ENCODE measurements at regions not wholly inside any gene's neighbourhood (a gene's known extent, or its start where the extent isn't known, plus 50 kb on each side); places are given as distances from the start of the nearest gene placed in this dataset.

DNA sequence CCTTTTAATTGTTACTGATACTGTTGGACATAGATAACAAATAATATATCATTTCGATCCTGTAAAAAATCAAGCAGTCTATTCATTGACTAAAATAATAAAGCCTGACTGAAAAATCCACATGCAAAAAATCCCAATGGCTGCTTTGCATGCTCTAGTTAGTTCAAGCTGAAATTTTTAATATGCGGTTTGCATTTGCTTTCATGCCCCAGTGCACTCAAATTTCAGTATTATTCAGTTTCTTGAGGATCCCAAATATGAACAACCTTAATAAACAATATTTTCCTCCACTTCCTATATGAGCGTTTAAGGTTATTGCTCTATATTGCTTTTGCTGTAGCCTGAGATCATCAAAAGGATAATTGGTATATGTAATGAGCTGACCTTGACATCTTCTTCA is 75.1 kb upstream of the DPH5 start:
- Histone ChIP-seq H3K4me3 (ENCODE audit: control insufficient read depth in 1 of 7, extremely low read depth in 1 of 7, insufficient read depth in 4 of 7, low read depth in 2 of 7, low read length in 6 of 7) (no peak overlapping the region), H3K27ac (ENCODE audit: insufficient read depth in 1 of 2, low read depth in 1 of 2, low read length in 2 of 2, poor library complexity in 1 of 2, severe bottlenecking in 2 of 2) (no peak overlapping the region), H3K4me1 (ENCODE audit: control extremely low read depth in 1 of 4, control insufficient read depth in 4 of 4, insufficient read depth in 4 of 4, low read length in 3 of 4) (peaks cover 0 to 8% (median 3%) of the 10 kb centered on the region in 4 experiments), H3K9me3 (ENCODE audit: control extremely low read depth in 1 of 5, control insufficient read depth in 4 of 5, insufficient read depth in 2 of 5, low read depth in 1 of 5, low read length in 4 of 5) (peaks cover 0 to 11% (median 2%) of the 10 kb centered on the region in 5 experiments), H3K36me3 (ENCODE audit: control insufficient read depth in 4 of 4, insufficient read depth in 4 of 4, low read length in 3 of 4) (no peaks in the 10 kb centered on the region), H3K27me3 (replicated peaks in 2 of 5; ENCODE audit: control insufficient read depth in 4 of 5, insufficient read depth in 5 of 5, low read length in 4 of 5) (no peaks in the 10 kb centered on the region)
- 100% methylated on average over 2 of the region's 3 CpGs for WGBS (ENCODE audit: insufficient coverage)
- no peak for DNase-seq
- ChIA-PET CTCF (no interaction called here), POLR2A (no interaction called here)

DNA sequence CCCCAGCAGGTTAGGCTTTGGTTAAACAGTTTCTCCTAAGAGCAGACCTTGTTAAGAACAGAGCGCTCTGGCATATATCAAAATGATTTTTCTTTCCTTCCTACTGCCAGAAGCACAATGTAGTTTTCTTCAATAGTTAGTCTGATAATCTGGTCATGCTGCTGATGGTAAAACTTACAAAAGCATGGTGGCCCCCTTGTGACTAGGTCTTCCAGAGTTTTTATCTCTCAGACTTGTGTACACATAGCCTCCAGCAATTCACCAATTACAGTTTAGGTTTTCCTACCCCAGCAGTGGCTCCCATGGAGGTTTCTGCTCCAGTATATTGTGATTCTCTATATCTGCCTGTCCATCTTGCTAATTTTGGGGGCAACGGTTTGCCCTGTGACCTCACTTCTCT is 73.3 kb upstream of the DPH5 start:
- H3K4me3 ChIP-seq (ENCODE audit: control insufficient read depth in 1 of 7, extremely low read depth in 1 of 7, insufficient read depth in 4 of 7, low read depth in 2 of 7, low read length in 6 of 7), result no peak overlapping the region
- ChIA-PET POLR2A (no interaction called here), CTCF (interaction anchor here (0.6 to 3.4 kb wide), 3 partner anchors 11 to 55 kb away, joined by 3 to 14 read pairs (median 3); no protein-coding TSS in a partner anchor)
- no peak for DNase-seq
- H3K36me3 ChIP-seq (ENCODE audit: control insufficient read depth in 4 of 4, insufficient read depth in 4 of 4, low read length in 3 of 4), result no peaks in the 10 kb centered on the region
- H3K4me1 ChIP-seq (ENCODE audit: control extremely low read depth in 1 of 4, control insufficient read depth in 4 of 4, insufficient read depth in 4 of 4, low read length in 3 of 4), result peaks cover 0 to 8% (median 3%) of the 10 kb centered on the region in 4 experiments
- peaks cover 2 to 14% (median 3%) of the 10 kb centered on the region in 5 experiments for H3K9me3 ChIP-seq (ENCODE audit: control extremely low read depth in 1 of 5, control insufficient read depth in 4 of 5, insufficient read depth in 2 of 5, low read depth in 1 of 5, low read length in 4 of 5)
- no peak overlapping the region for H3K27ac ChIP-seq (ENCODE audit: insufficient read depth in 1 of 2, low read depth in 1 of 2, low read length in 2 of 2, poor library complexity in 1 of 2, severe bottlenecking in 2 of 2)
- H3K27me3 ChIP-seq (replicated peaks in 2 of 5; ENCODE audit: control insufficient read depth in 4 of 5, insufficient read depth in 5 of 5, low read length in 4 of 5), result no peaks in the 10 kb centered on the region
- WGBS (ENCODE audit: insufficient coverage), result 22% methylated on average over 1 of the region's 2 CpGs

DNA sequence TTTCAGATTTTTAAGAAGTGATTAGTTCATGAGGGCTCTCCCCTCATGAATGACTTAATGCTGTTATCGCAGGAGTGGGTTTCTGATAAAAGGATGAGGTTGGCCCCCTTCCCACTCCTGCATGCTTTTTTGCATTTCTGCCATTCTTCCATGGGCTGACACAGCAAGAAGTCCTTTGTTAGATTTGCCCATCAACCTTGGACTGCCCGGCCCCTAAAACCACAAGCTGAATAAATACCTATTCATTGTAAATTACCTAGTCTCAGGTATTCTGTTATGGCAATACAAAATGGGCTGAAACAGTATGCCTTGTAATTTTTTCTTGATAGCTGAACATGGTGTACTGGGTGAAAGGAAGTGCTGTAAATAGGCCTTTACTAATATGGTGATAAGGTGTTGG is 72.7 kb upstream of the DPH5 start:
- no peak overlapping the region for H3K4me3 ChIP-seq (ENCODE audit: control insufficient read depth in 1 of 7, extremely low read depth in 1 of 7, insufficient read depth in 4 of 7, low read depth in 2 of 7, low read length in 6 of 7)
- POLR2A ChIA-PET, result no interaction called here
- no peak for DNase-seq
- H3K27me3 ChIP-seq (replicated peaks in 2 of 5; ENCODE audit: control insufficient read depth in 4 of 5, insufficient read depth in 5 of 5, low read length in 4 of 5), result no peaks in the 10 kb centered on the region
- WGBS (ENCODE audit: insufficient coverage), result no CpG with 5 or more reads among the region's 2 CpGs
- CTCF ChIA-PET, result interaction anchor here (0.6 to 3.4 kb wide), 4 partner anchors 11 to 54 kb away, joined by 3 to 14 read pairs (median 3); no protein-coding TSS in a partner anchor
- H3K4me1 ChIP-seq (ENCODE audit: control extremely low read depth in 1 of 4, control insufficient read depth in 4 of 4, insufficient read depth in 4 of 4, low read length in 3 of 4), result peaks cover 0 to 8% (median 3%) of the 10 kb centered on the region in 4 experiments
- H3K36me3 ChIP-seq (ENCODE audit: control insufficient read depth in 4 of 4, insufficient read depth in 4 of 4, low read length in 3 of 4), result no peaks in the 10 kb centered on the region
- H3K9me3 ChIP-seq (ENCODE audit: control extremely low read depth in 1 of 5, control insufficient read depth in 4 of 5, insufficient read depth in 2 of 5, low read depth in 1 of 5, low read length in 4 of 5), result peaks cover 2 to 14% (median 3%) of the 10 kb centered on the region in 5 experiments
- no peak overlapping the region for H3K27ac ChIP-seq (ENCODE audit: insufficient read depth in 1 of 2, low read depth in 1 of 2, low read length in 2 of 2, poor library complexity in 1 of 2, severe bottlenecking in 2 of 2)

DNA sequence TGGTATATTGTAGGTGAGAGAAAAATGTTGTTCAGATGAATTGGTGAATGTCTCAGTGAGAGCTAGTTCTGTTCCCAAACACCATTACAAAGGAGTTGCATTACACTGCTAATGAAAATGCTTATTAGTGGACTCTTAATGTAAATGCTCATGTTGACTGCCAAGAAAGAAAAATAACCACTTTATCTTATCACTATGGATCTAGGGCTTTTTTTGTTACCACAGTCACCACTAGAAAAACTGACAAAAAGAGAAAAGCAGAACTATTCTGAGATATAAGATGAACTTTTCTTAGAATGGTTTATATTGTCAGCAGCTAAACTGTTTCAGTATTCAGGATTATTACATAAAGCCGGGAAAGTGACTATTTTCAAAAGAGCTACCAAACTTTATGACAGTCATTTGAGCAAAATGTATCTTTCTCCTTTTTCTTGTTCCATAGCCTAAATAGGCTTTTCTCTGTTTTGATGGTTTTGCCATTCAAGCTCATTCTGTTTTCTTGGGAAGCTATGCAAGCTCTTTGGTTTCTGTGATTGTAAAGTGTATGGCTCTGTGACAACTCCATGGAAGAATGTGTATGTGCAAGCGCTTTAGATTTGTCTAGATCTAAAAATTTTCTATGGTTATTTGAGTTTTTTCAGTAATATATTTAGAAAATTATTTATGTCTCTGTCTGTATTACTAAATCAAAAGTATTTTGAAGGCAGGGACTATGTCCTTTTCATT is 64.2 kb upstream of the DPH5 start:
- DNase-seq, result peak; percentile 50 to 87 (median 84)
- peak overlapping the region in 3 of 7 experiments; percentile 21 to 43 (median 33) for H3K4me3 ChIP-seq (ENCODE audit: control insufficient read depth in 1 of 7, extremely low read depth in 1 of 7, insufficient read depth in 4 of 7, low read depth in 2 of 7, low read length in 6 of 7)
- no peak overlapping the region for H3K27ac ChIP-seq (ENCODE audit: insufficient read depth in 1 of 2, low read depth in 1 of 2, low read length in 2 of 2, poor library complexity in 1 of 2, severe bottlenecking in 2 of 2)
- 20% methylated on average over 1 of the region's 2 CpGs for WGBS (ENCODE audit: insufficient coverage)
- peaks cover 5 to 15% (median 13%) of the 10 kb centered on the region in 4 experiments for H3K4me1 ChIP-seq (ENCODE audit: control extremely low read depth in 1 of 4, control insufficient read depth in 4 of 4, insufficient read depth in 4 of 4, low read length in 3 of 4)
- ChIA-PET POLR2A (interaction anchor here (0.6 to 0.9 kb wide), 2 partner anchors 10 to 145 kb away, joined by 3 to 4 read pairs; no protein-coding TSS in a partner anchor), CTCF (interaction anchor here (0.7 to 2.9 kb wide), 8 partner anchors 10 to 153 kb away, joined by 3 to 12 read pairs (median 4); no protein-coding TSS in a partner anchor)
- H3K36me3 ChIP-seq (ENCODE audit: control insufficient read depth in 4 of 4, insufficient read depth in 4 of 4, low read length in 3 of 4), result peaks cover 0 to 5% (median 1%) of the 10 kb centered on the region in 4 experiments
- H3K9me3 ChIP-seq (ENCODE audit: control extremely low read depth in 1 of 5, control insufficient read depth in 4 of 5, insufficient read depth in 2 of 5, low read depth in 1 of 5, low read length in 4 of 5), result peaks cover 0 to 13% (median 4%) of the 10 kb centered on the region in 5 experiments
- H3K27me3 ChIP-seq (replicated peaks in 2 of 5; ENCODE audit: control insufficient read depth in 4 of 5, insufficient read depth in 5 of 5, low read length in 4 of 5), result no peaks in the 10 kb centered on the region

DNA sequence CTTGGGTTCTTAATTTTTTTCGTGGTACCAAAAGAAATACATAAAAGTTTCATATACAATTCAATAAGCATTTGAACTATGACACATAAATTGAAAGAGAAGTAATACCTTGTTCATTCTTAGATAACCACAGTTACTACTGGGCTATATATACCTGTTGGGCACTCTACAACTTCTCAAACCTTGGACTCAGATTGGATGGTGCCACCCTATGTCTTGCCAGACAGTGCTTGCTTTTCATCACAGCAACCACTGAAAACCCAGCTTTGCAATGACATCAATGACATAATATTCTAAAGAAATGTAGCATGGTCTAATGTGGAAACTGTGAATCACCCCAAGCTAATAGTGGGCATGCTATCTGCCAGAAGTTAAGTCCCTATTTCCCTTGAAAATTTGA is 62.8 kb upstream of the DPH5 start:
- Histone ChIP-seq H3K4me3 (ENCODE audit: control insufficient read depth in 1 of 7, extremely low read depth in 1 of 7, insufficient read depth in 4 of 7, low read depth in 2 of 7, low read length in 6 of 7) (no peak overlapping the region), H3K9me3 (ENCODE audit: control extremely low read depth in 1 of 5, control insufficient read depth in 4 of 5, insufficient read depth in 2 of 5, low read depth in 1 of 5, low read length in 4 of 5) (peaks cover 0 to 12% (median 4%) of the 10 kb centered on the region in 5 experiments), H3K36me3 (ENCODE audit: control insufficient read depth in 4 of 4, insufficient read depth in 4 of 4, low read length in 3 of 4) (peaks cover 0 to 5% (median 1%) of the 10 kb centered on the region in 4 experiments), H3K27me3 (replicated peaks in 2 of 5; ENCODE audit: control insufficient read depth in 4 of 5, insufficient read depth in 5 of 5, low read length in 4 of 5) (no peaks in the 10 kb centered on the region), H3K4me1 (ENCODE audit: control extremely low read depth in 1 of 4, control insufficient read depth in 4 of 4, insufficient read depth in 4 of 4, low read length in 3 of 4) (peaks cover 11 to 23% (median 13%) of the 10 kb centered on the region in 4 experiments), H3K27ac (ENCODE audit: insufficient read depth in 1 of 2, low read depth in 1 of 2, low read length in 2 of 2, poor library complexity in 1 of 2, severe bottlenecking in 2 of 2) (no peak overlapping the region)
- ChIA-PET POLR2A (no interaction called here), CTCF (interaction anchor here (0.6 to 2.9 kb wide), 7 partner anchors 8 to 150 kb away, joined by 3 to 14 read pairs (median 7); no protein-coding TSS in a partner anchor)
- peak in 2 of 3 donors; percentile 39 to 50 for DNase-seq
- WGBS (ENCODE audit: insufficient coverage), result no CpG with 5 or more reads among the region's 1 CpG

DNA sequence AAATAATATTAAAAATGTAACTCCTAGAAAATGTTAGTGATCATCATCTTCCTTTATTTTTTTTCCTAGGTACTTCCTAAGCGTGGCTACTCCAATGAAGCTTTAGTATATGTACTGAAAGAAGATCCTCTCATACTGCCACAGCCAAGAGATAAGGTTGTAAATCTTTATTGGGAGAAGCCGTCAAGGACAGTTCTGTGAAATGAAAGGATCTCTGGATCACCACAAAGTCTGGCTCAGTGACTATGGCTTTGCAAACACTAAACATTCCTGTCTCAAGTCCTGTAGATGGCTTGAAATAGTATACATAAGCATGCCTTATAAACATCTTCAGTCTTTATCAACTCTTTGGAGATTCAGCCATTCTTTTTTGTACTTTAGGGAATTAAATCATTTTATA is 61.2 kb upstream of the DPH5 start:
- peaks cover 16 to 33% (median 16%) of the 10 kb centered on the region in 4 experiments for H3K4me1 ChIP-seq (ENCODE audit: control extremely low read depth in 1 of 4, control insufficient read depth in 4 of 4, insufficient read depth in 4 of 4, low read length in 3 of 4)
- peaks cover 0 to 5% (median 1%) of the 10 kb centered on the region in 4 experiments for H3K36me3 ChIP-seq (ENCODE audit: control insufficient read depth in 4 of 4, insufficient read depth in 4 of 4, low read length in 3 of 4)
- ChIA-PET CTCF (interaction anchor here (0.8 to 1.9 kb wide), 2 partner anchors 11 to 20 kb away, joined by 3 to 14 read pairs; no protein-coding TSS in a partner anchor), POLR2A (no interaction called here)
- no peaks in the 10 kb centered on the region for H3K9me3 ChIP-seq (ENCODE audit: control extremely low read depth in 1 of 5, control insufficient read depth in 4 of 5, insufficient read depth in 2 of 5, low read depth in 1 of 5, low read length in 4 of 5)
- WGBS (ENCODE audit: insufficient coverage), result 100% methylated on average over 1 of the region's 2 CpGs
- H3K27me3 ChIP-seq (replicated peaks in 2 of 5; ENCODE audit: control insufficient read depth in 4 of 5, insufficient read depth in 5 of 5, low read length in 4 of 5), result no peaks in the 10 kb centered on the region
- DNase-seq, result no peak
- no peak overlapping the region for H3K4me3 ChIP-seq (ENCODE audit: control insufficient read depth in 1 of 7, extremely low read depth in 1 of 7, insufficient read depth in 4 of 7, low read depth in 2 of 7, low read length in 6 of 7)
- H3K27ac ChIP-seq (ENCODE audit: insufficient read depth in 1 of 2, low read depth in 1 of 2, low read length in 2 of 2, poor library complexity in 1 of 2, severe bottlenecking in 2 of 2), result no peak overlapping the region
